ENCODE measurements at regions not wholly inside any gene's neighbourhood (a gene's known extent, or its start where the extent isn't known, plus 50 kb on each side); places are given as distances from the start of the nearest gene placed in this dataset.
"Not testable (repeated sequence)": the region's sequence is repeated elsewhere in the genome, so short reads cannot be mapped to it uniquely, and the experiment has no call there.

GRCh38 chr2:18286897-18287296 is 273.6 kb downstream of the RDH14 start:
- no peak for DNase-seq (ENCODE audit: low read depth, low spot score)
- H3K4me3 ChIP-seq (ENCODE audit: low read length) = no peak overlapping the region

- no peak overlapping the region for H3K4me3 ChIP-seq (ENCODE audit: low read length)
- no peak for DNase-seq (ENCODE audit: low read depth, low spot score)
Measured at GRCh38 chr2:18284331-18284730, 276.1 kb downstream of the RDH14 start.

- H3K4me3 ChIP-seq (ENCODE audit: low read length) = no peak overlapping the region
- no peak for DNase-seq (ENCODE audit: low read depth, low spot score)
Measured at GRCh38 chr2:18282026-18282425, 278.4 kb downstream of the RDH14 start.

- no peak for DNase-seq (ENCODE audit: low read depth, low spot score)
- no peak overlapping the region for H3K4me3 ChIP-seq (ENCODE audit: low read length)
Measured at GRCh38 chr2:18276583-18277075, 283.8 kb downstream of the RDH14 start.

- DNase-seq (ENCODE audit: low read depth, low spot score) = no peak
- no peak overlapping the region for H3K4me3 ChIP-seq (ENCODE audit: low read length)
Measured at GRCh38 chr2:18273205-18273604, 287.2 kb downstream of the RDH14 start.

GRCh38 chr2:18272148-18272494 is 288.3 kb downstream of the RDH14 start:
- H3K4me3 ChIP-seq (ENCODE audit: low read length) = no peak overlapping the region
- no peak for DNase-seq (ENCODE audit: low read depth, low spot score)

- no peak for DNase-seq (ENCODE audit: low read depth, low spot score)
- H3K4me3 ChIP-seq (ENCODE audit: low read length) = no peak overlapping the region
Measured at GRCh38 chr2:18271370-18272147, 288.9 kb downstream of the RDH14 start.

GRCh38 chr2:18268400-18268799 is 292.1 kb downstream of the RDH14 start:
- no peak overlapping the region for H3K4me3 ChIP-seq (ENCODE audit: low read length)
- no peak for DNase-seq (ENCODE audit: low read depth, low spot score)

- DNase-seq (ENCODE audit: low read depth, low spot score) = no peak
- no peak overlapping the region for H3K4me3 ChIP-seq (ENCODE audit: low read length)
Measured at GRCh38 chr2:18267501-18267900, 293.0 kb downstream of the RDH14 start.

- H3K4me3 ChIP-seq (ENCODE audit: low read length); DNase-seq (ENCODE audit: low read depth, low spot score): not testable (repeated sequence)
Measured at GRCh38 chr2:18266699-18267098, 293.8 kb downstream of the RDH14 start.

GRCh38 chr2:18265614-18266586 is 294.6 kb downstream of the RDH14 start:
- no peak overlapping the region for H3K4me3 ChIP-seq (ENCODE audit: low read length)
- DNase-seq (ENCODE audit: low read depth, low spot score) = no peak

- DNase-seq (ENCODE audit: low read depth, low spot score) = no peak
- no peak overlapping the region for H3K4me3 ChIP-seq (ENCODE audit: low read length)
Measured at GRCh38 chr2:18262601-18263000, 297.9 kb downstream of the RDH14 start.

- no peak overlapping the region for H3K4me3 ChIP-seq (ENCODE audit: low read length)
- no peak for DNase-seq (ENCODE audit: low read depth, low spot score)
Measured at GRCh38 chr2:18253686-18254197, 306.7 kb downstream of the RDH14 start.

GRCh38 chr2:18251486-18251885 is 309.0 kb downstream of the RDH14 start:
- no peak for DNase-seq (ENCODE audit: low read depth, low spot score)

GRCh38 chr2:18247282-18248110 is 313.0 kb downstream of the RDH14 start:
- no peak overlapping the region for H3K4me3 ChIP-seq (ENCODE audit: low read length)
- no peak for DNase-seq (ENCODE audit: low read depth, low spot score)

More at GRCh38 chr2:18251486-18251885, 309.0 kb downstream of the RDH14 start:
- H3K4me3 ChIP-seq (ENCODE audit: low read length) = no peak overlapping the region

- no peak overlapping the region for H3K4me3 ChIP-seq (ENCODE audit: low read length)
- DNase-seq (ENCODE audit: low read depth, low spot score) = no peak
Measured at GRCh38 chr2:18245375-18245774, 315.1 kb downstream of the RDH14 start.

- H3K4me3 ChIP-seq (ENCODE audit: low read length) = no peak overlapping the region
- peak; percentile 26 for DNase-seq (ENCODE audit: low read depth, low spot score)
Measured at GRCh38 chr2:18244845-18245244, 315.6 kb downstream of the RDH14 start.

GRCh38 chr2:18243816-18244215 is 316.6 kb downstream of the RDH14 start:
- no peak for DNase-seq (ENCODE audit: low read depth, low spot score)

GRCh38 chr2:18242716-18243115 is 317.7 kb downstream of the RDH14 start:
- DNase-seq (ENCODE audit: low read depth, low spot score) = no peak
- H3K4me3 ChIP-seq (ENCODE audit: low read length) = no peak overlapping the region

More at GRCh38 chr2:18243816-18244215, 316.6 kb downstream of the RDH14 start:
- H3K4me3 ChIP-seq (ENCODE audit: low read length) = no peak overlapping the region

All from Jurkat, Clone E6-1 (cell line).